Suprapubic skin (tissue), 4 donors: ENCODE measurements at regions not wholly inside any gene's neighbourhood (a gene's known extent, or its start where the extent isn't known, plus 50 kb on each side); places are given as distances from the start of the nearest gene placed in this dataset.

Source experiments
- POLR2A ChIP-seq, 2 donors: fragments of 450-650 bp; IDR thresholded peaks; one replicate each; pipeline ENCODE4 v1.6.1; 2017; ENCODE audit warnings: antibody characterized with exemption in 2 of 2, mild to moderate bottlenecking in 2 of 2, moderate library complexity in 2 of 2
- POLR2AphosphoS5 ChIP-seq, 3 donors: sonication (generic); formaldehyde crosslinking; IDR thresholded peaks; one replicate each; pipeline ENCODE4 v1.6.1; 2017; ENCODE audit warnings: antibody characterized with exemption in 3 of 3
- TF ChIP-seq, protein P1 (sequence below), 2 donors: fragments of 200-600 bp in 1 of 2; fragments of 450-650 bp in 1 of 2; sonication (generic) in 1 of 2; IDR thresholded peaks; one replicate each; pipeline ENCODE4 v1.5.1; 2016 to 2019; ENCODE audit warnings: antibody characterized with exemption in 2 of 2, mild to moderate bottlenecking in 1 of 2, moderate library complexity in 1 of 2

DNA sequence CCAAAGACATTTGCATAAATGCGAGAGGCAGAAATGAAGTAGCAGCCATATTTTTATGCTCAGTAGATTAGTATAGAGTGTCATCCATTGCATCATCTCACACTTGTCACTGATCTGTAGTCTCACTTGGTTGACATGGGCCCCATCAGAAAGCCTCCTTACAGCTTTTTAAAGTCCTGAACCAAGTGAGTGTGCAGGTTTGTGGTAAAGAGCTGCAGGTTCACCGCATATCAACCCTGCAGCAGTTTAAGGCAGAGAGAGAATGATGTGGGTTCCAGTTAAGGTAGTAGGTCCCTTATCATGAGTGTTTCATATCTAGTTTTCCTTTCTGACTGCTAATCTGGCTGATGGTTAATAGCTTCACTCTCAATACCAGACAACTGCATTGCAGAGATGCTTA lies 1080.3 kb downstream of the NR2F1-AS1 start:
- TF ChIP-seq POLR2AphosphoS5 (IDR thresholded peaks at IDR 0.05) (no peak), POLR2A (IDR thresholded peaks at IDR 0.05) (no peak)
- TF ChIP-seq, protein P1, sequence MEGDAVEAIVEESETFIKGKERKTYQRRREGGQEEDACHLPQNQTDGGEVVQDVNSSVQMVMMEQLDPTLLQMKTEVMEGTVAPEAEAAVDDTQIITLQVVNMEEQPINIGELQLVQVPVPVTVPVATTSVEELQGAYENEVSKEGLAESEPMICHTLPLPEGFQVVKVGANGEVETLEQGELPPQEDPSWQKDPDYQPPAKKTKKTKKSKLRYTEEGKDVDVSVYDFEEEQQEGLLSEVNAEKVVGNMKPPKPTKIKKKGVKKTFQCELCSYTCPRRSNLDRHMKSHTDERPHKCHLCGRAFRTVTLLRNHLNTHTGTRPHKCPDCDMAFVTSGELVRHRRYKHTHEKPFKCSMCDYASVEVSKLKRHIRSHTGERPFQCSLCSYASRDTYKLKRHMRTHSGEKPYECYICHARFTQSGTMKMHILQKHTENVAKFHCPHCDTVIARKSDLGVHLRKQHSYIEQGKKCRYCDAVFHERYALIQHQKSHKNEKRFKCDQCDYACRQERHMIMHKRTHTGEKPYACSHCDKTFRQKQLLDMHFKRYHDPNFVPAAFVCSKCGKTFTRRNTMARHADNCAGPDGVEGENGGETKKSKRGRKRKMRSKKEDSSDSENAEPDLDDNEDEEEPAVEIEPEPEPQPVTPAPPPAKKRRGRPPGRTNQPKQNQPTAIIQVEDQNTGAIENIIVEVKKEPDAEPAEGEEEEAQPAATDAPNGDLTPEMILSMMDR (IDR thresholded peaks at IDR 0.05): no peak
